Tongue (tissue), 1 donor: ENCODE measurements at regions not wholly inside any gene's neighbourhood (a gene's known extent, or its start where the extent isn't known, plus 50 kb on each side); places are given as distances from the start of the nearest gene placed in this dataset.
"Not testable (repeated sequence)": the region's sequence is repeated elsewhere in the genome, so short reads cannot be mapped to it uniquely, and the experiment has no call there.

Experiments used
- DNase-seq: peaks from one replicate; pipeline ENCODE4 v3.0.0-alpha.2; 2015

DNA sequence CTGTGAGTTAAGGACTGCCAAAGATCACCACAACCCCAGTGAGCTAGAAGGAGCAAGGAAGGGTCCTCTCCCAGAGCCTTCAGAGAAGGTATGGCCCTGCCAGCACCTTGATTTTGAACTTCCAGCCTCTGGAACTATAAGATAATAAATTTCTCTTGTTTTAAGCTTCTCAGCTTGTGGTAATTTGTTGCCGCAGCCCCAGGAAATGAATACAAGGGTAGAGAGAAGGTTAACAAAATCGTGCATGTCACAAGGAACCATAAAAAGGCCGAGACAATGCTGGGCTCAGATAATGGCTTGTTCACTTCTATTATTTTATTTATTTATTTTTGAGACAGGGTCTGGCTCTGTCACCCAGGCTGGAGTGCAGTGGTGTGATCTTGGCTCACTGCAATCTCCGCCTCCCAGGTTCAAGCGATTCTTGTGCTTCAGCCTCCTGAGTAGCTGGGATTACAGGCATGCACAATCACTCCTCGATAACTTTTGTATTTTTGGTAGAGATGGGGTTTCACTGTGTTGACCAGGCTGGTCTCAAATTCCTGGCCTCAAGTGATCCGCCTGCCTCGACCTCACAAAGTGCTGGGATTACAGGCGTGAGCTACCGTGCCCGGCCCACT is 71.5 kb downstream of the WSB1 start:
- not testable (repeated sequence) for DNase-seq

DNA sequence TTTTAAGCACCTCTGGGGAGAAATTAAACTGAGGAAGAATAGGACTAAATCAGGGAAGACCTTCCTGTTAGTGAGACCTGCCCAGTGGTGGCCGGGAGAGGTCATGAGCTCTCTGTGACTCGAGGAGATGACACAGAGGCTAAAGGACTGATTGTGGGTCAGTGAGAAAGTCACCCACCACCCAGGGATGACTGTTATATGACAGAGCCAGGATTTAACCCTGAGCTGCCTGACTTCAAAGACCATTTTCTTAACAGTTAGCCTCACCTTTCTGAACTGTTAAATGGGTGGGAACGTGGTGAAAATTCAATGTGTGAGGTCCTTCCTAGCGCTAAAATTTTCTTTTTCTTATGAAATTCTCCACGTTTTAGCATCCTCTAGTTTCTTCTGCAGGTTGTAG is 72.5 kb downstream of the WSB1 start:
- DNase-seq: no peak

DNA sequence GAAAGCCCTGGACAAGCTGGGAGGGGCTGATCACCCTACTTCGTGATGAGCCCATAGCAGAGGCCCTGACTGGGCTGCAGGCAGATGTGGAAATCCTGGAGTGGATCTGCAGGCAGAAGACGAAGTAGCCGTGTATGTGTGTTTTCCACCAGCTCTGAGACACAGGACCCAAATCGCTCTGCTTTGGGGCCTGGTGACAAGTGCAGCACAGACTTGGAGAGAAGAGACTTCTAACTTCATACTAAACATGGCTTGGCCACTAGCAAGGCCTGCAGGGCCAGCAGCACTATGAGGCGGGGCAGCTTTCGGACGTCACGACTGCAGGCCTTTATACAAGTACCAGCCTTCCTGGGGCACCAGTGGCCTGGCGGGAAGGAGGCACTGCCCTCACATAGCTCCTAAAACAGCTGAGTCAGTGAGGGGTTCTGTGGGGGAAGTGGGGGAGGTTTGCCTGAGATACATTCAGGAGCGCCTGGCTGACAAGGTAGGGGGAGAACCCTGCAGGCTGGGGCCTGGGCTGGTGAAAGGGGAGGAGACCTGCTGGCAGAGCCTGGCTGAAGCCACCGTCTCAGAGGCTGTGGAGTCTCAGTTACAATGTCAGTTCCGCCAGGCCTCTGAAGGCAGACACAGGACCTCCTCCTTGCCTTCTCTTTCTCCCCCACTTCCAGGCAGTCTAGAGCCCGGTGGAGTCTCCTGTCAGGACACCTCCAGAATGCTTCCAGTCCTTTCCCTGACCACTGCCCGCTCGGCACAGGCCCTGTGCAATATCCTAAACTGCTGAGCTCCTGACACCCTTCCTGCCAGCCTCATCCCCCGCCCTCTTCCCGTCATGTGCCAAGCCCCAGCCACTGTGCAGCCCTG is 73.4 kb downstream of the WSB1 start:
- no peak for DNase-seq

DNA sequence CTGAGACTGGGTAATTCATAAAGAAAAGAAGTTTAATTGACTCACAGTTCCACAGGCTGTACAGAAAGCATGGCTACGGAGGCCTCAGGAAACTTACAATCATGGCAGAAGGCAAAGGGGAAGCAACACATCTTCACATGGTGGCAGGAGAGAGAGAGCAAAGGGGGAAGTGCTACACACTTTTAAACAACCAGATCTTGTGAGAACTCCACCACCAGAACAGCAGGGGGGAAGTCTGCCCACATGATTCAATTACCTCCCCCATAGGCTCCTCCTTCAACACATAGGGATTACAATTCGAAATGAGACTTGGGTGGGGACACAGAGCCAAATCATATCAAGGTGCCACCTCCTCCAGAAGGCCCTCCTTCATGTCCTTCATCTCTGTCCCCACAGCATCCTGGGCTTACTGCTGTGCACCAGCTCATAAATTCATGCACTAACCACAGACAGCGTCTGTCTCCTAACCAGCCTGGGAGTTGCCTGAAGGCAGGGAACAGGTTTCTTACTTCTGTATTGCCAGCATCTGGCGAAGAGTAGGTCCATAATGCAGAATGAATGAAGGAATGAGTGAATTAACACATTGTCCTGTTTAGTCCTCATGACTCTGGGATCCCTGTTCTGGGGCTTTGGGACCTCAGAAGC is 74.4 kb downstream of the WSB1 start:
- no peak for DNase-seq

DNA sequence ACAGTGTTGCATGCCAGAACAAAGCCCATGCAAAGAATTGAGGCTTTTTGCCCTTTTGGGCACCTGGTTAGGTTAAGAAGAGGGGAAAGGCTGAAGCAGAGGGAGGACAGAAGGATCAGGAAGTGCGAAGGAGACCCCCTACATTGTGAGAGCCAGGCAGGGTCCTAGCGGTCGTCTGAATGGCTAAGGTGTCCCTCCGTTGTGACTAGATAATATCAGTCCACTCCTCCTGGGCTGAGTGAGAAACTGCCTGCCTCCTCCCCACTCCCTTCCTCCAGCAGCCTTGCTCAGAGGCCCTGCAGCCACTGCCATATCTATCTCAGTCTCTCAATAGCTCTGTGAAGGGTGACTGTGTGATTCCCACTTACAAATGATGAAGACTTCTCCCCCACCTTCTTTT is 75.1 kb downstream of the WSB1 start:
- DNase-seq: no peak

DNA sequence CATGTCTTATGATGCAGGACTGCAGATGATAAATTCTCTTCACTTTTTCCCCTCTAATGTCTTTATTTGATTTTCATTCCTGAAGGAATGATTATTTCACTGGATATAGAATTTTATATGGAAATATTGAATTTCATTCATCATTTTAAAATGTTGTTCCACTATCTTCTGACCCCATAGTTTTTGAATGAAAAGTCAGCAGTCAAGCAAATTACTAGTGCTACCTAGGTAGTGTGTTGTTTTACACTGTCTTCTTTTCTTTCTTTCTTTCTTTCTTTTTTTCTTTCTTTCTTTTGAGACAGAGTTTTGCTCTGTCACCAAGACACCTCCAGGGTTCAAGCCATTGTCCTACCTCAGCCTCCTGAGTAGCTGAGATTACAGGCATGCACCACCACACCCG is 76.9 kb downstream of the WSB1 start:
- no peak for DNase-seq

DNA sequence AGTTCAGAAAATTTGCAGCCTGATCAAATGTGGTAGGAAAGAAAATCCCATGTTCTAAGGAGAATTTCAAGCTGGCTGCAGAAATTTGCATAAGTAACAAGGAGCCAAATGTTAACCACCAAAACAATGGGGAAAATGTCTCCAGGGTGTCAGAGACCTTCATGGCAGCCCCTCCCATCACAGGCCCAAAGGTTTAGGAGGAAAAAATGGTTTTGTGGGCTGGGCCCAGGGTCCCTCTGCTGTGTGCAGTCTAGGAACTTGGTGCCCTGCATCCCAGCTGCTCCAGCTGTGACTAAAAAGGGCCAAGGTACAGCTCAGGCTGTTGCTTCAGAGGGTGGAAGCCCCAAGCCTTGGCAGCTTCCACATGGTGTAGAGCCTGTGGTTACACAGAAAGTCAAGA is 79.8 kb downstream of the WSB1 start:
- DNase-seq: not testable (repeated sequence)

DNA sequence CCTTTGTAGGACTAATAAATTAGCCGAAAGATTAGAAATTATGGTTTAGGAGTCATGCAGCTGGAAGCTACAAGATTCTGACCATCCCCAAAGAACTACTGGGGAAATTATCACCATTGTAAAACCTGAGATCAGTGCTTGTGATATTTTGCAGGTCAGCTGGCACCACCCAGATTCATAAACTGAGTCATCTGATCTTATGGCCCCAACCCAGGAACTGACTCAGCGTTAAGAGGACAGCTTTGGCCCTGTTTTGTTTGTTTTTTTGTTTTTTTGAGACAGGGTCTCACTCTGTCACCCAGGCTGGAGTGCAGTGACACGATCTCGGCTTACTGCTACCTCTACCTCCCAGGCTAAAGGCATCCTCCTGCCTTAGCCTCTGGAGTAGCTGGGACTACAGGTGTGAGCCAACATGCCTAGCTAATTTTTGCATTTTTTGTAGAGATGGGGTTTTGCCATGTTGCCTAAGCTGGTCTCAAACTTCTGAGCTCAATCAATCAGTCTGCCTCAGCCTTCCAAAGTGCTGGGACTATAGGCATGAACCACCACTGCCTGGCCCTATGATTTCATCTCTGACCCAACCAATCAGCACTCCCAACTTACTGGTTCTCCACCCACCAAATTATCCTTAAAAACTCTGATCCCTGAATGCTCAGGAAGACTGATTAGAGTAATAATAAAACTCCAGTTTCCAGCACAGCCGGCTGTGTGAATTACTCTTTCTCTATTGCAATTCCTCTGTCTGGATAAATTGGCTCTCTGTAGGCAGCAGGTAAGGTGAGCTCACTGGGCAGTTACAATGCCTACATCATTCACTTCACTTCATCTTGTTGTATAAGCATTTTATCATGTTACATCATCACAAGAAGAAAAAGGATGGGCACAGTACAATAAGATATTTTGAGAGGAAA is 79.4 kb upstream of the KSR1 start:
- DNase-seq: no peak

DNA sequence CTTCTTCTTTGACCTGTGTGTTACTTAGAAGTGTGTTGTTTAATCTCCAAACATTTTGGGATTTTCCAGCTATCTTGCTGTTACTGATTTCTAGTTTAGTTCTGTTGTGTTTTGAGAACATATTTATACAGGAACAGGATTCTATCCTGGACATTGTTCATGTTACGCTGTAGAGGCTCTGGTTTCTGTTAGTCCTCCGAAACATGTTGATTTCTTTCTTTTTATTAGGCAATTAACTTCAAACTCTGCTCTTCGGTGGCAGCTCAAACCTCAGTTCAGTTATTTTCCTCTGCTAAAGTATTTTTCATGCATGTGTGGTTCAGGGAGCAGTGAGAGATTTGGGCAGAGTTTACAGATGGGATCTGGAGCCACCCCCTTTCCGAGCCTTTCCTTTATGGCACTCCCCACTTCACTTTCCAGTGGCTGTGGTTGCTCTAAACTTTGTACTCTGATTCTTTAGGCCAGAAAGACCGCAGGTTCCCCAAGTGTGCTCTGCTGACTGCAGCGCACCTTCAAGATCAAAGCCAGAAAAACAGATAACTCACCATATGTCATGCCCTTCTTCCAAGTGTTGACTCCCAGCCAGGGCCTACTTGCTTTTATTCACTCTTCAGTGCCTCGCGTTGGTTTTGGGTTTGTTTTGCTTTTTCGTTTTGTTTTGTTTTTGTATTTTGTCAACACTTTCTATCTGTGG is 77.6 kb upstream of the KSR1 start:
- DNase-seq: no peak

DNA sequence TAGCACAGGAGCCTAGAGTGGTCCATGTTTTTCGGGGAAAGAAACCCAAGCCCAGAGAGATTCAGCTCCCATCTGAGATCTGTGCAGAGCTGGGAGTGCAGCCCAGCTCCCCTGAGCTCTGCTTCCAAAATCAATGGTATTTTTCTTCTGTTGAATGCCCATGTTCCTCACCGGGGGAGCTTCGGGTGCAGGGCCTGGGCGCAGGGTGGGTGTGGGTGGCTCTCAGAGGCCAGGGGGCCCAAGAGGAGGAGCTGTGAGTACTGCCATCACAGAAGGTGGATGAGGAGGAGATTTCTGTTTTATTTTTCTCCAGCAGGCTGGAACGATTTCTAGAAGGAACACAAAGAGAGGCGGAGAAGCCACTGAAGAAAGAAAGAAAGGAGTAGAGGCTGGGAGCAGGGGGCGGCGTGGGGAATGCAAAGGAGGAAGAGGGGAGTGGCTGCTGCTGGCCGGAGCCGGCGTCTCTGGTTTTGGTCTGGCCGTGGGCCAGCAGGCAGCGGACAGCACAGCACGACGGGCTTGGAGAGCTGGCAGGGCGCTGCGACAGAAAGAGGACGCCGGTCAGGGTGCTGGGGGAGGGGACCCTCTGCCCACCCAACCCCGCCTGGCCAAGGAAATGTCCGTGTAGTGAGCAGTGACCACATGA is 76.2 kb upstream of the KSR1 start:
- peak; percentile 77 for DNase-seq

DNA sequence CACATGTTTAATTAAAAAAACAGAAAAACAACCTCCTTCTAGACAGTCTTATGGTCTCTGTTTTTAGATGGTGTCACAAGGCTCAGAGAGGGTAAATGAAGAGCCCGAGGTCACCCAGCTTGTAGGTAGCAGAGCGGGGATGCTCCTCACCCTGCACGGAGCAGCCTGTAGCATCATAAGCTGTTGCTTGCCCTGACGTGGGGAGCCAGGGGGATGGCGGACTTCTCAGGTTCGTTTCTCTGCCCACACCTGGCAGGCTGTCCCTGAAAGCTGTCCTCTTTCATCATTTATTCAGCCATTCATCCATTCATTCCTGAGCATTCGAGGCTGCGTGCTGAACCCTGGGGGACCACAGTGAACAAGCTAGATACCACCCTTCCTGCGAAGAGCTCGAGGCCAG is 75.7 kb upstream of the KSR1 start:
- DNase-seq: no peak

DNA sequence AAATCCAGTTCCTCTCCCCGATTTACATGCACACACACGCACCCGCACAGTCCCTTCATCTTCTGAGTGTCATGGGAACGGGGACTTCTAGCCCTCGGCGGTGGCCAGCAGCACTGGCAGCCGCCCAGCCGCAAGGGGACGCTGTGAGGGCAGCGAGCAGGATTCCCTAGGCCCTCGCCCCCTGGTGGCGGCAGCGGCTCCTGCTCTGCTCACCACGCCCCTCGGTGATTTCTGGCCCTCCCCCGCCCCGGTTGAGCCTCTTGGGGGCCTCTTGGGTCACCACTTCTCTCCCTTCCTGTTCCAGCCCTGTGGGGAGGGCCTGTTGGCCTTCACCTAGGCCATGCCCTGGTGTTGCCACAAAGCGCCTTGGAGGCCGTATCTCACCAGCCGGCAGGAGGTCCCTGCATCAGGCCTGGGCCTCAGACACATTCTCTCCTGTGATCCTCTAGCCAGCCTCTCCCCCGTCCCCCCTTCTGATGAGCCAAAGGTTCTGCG is 75.2 kb upstream of the KSR1 start:
- DNase-seq: peak; percentile 47

DNA sequence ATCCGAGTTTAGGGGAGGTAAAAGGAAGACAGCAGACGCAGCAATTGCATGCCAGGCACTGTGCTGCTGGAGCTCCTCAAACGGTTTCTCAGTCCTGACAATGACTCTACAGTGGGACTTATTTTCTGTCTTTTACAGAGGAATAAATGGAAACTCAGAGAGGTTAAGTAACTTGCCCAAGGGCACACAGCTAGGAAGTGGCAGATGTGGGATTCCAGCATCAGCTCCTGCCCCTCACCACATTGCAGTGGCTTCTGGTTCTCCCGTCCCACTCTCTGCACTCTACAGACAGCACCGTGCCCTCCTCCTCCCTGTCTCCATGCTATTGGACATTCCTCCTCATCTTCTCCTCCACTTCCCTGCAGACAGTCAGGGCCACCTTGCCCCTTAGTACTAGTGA is 74.2 kb upstream of the KSR1 start:
- no peak for DNase-seq

DNA sequence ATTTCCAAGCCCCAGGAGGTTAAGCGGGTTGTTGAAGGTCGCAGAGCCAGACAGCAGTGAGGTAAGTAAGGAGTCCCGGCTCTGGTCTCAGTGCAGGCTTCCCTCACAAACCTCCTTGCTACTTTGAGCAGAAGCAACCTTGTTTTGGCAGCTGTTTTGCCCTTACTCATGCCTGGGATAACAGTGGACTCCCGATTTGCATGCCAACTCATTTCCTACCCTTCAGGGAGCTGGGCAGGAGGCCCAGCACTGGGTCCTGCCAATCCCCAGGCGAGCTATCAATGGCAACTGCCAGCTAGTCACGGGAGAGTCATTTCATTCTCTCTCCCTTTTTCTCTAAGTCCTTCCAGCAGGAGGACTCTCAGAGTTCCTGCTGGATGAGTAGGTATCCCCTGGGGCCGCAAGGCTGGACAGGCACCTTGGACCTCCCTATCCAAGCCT is 72.0 kb upstream of the KSR1 start:
- DNase-seq: peak; percentile 70

DNA sequence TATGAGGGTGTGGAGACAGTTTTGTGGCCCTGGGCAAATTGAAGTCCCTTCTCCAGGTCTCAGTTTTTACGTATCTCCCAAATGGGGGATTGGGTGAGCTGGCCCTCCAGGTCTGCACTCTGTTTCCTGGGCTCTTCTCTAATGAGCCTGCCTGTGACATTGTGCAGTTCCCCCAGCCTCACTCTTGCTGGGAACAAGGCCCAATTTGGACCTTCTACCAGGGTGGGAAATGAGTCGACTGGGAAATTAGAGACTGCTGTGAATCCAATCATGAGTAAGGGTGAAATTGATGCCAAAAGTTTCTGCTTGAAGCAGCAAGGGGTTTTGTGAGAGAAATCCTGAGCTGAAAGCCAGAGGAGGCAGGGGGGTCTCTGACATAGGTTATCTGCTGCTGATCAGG is 71.5 kb upstream of the KSR1 start:
- peak; percentile 48 for DNase-seq

DNA sequence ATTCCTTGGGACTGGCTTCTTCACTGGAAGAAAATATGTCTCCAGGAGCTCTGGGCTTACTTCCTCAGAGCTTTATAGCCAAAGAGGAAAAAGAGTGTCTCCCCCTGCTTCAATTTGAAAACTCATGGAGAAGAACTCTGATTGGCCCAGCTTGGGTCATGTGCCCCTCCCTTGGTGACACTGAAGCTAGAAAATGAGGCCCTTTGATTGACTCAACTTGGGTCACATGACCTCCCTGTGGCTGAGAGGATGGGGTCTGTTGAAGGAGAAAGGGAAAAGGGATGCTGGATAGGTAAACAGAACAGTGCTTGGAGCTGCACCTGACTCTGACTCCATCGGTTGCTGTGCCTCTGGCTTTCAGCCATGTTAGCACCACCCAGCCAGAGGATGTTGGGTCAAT is 70.6 kb upstream of the KSR1 start:
- no peak for DNase-seq

DNA sequence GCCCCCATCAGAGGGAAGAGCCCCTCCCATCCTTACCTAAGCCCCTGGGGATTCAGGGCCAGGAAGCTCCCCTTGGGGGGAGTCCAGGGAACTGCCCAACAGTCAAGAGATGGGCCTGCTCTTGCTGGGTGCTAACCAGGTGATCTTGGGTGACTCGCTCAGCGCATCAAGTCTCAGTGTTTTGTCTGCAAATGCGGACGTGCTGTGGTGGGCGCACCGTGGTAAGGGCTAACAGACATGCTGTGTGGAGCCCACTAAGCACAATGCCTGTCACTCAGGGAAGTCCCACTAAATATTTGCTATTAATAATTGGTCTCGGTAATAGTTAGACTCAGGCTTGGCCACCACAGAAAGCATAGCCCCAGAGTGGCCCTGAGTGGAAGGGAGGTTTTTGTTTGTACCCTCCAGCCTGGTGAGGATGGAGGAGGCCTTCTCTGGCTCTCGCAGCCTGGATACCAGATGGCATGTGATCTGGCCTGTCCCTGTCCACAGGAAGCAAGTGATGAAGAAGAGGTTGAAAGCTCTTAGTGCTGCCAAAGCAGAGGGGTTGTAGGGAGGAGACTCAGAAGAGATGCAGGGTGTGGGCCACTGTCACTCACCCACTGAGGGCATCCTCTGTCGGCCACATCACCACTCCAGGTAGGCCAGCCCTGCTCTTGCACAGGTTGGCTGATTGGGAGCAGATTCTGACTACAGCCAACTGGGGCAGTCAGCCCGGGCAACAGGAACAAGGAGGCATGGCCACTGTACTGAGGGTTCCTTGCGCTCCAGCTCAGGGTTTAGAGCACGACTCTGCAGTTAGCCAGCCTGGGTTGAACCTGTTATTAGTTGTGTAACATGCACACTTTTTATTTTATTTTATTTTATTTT is 69.8 kb upstream of the KSR1 start:
- DNase-seq: no peak

DNA sequence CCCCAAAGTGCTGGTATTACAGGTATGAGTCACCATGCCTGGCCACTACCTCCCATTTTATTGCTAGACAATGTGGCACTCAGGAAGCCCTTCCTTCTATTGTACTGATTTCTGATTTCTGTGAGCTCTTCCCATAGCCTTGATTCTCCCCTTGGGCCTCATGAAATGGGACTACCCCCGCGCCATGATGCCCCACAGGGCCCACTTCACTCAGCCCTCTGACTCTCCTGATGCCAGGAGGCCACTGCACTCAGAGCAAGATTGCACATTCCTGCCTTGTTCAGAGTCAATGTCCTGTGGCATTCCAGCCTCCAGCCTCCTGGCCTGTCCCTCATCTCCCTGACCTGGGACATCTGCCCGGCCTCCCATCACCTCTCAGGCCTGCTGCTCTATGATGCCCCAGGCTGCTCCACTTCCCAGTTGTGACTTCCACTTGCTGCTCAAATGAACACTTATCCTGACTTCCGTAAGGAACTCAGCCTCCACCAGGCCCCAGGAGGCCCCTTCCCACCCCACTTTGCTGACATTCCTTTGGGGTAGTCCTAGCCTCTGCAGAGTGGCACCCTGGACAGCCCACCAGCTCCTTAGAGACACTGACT is 66.6 kb upstream of the KSR1 start:
- no peak for DNase-seq

DNA sequence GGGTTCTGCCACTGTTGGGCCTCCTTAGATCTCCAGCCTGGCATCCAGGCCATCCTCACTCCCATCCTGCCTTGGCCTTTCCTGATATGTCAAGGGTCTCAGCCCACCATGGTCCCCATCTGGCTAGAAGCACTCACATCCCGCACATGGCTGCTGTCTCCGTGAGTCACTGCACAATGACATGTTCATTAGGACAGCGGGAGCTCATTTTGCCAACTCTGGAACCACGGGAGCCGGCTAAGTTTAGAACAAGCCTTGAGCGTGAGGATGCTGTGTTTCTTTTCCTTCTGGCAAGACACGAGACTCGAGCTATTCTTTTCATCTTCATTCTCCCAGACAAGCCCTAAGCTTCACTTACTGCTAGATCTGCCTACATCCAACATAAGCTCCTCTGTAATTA is 65.7 kb upstream of the KSR1 start:
- DNase-seq: no peak

DNA sequence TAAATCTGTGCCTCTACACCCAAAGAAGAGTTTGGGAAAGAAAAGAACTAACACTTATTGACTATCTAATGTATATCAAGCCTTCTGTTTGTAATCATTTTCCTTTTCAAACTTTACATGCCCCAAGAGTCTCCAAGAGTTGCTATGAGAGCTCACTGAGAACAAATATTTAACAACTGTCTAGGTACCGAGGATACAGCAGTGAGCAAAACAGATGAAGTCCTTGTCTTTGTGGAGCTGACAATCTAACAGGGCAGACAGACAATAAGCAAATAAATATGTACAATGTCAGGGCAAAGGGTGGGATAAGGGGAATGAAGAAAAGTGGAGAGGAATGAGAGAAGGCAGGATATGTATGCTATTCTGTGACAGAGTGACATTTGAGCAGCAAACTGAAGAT is 64.8 kb upstream of the KSR1 start:
- no peak for DNase-seq
